ENCODE measurements at regions not wholly inside any gene's neighbourhood (a gene's known extent, or its start where the extent isn't known, plus 50 kb on each side); places are given as distances from the start of the nearest gene placed in this dataset.
A peak's percentile ranks its signal among the peaks of the same experiment; 100 is the strongest.

- DNase-seq: no peak
Observed at GRCh38 chr16:74169687-74170376, 126.8 kb upstream of the PSMD7 start.

- DNase-seq: no peak
Observed at GRCh38 chr16:74169066-74169465, 127.5 kb upstream of the PSMD7 start.

GRCh38 chr16:74168445-74168844 lies 128.2 kb upstream of the PSMD7 start:
- no peak for DNase-seq

- DNase-seq: no peak
Observed at GRCh38 chr16:74166456-74166855, 130.2 kb upstream of the PSMD7 start.

- DNase-seq: no peak
Observed at GRCh38 chr16:74165566-74166080, 131.0 kb upstream of the PSMD7 start.

- no peak for DNase-seq
Observed at GRCh38 chr16:74160759-74161158, 135.9 kb upstream of the PSMD7 start.

GRCh38 chr16:74153773-74154172 lies 142.8 kb upstream of the PSMD7 start:
- DNase-seq: no peak

- no peak for DNase-seq
Observed at GRCh38 chr16:74146643-74147042, 150.0 kb upstream of the PSMD7 start.

- DNase-seq: no peak
Observed at GRCh38 chr16:74143171-74143570, 153.4 kb upstream of the PSMD7 start.

- no peak for DNase-seq
Observed at GRCh38 chr16:74141015-74141414, 155.6 kb upstream of the PSMD7 start.

- no peak for DNase-seq
Observed at GRCh38 chr16:74140557-74140956, 156.1 kb upstream of the PSMD7 start.

- no peak for DNase-seq
Observed at GRCh38 chr16:74123826-74124225, 172.8 kb upstream of the PSMD7 start.

- DNase-seq: no peak
Observed at GRCh38 chr16:74123195-74123594, 173.4 kb upstream of the PSMD7 start.

GRCh38 chr16:74117798-74118197 lies 178.8 kb upstream of the PSMD7 start:
- DNase-seq: no peak

- no peak for DNase-seq
Observed at GRCh38 chr16:74113545-74113944, 183.1 kb upstream of the PSMD7 start.

- DNase-seq: no peak
Observed at GRCh38 chr16:74111456-74111982, 185.1 kb upstream of the PSMD7 start.

- peak; percentile 69 to 76 for DNase-seq
Observed at GRCh38 chr16:74107795-74108610, 188.6 kb upstream of the PSMD7 start.

- no peak for DNase-seq
Observed at GRCh38 chr16:74104022-74104421, 192.6 kb upstream of the PSMD7 start.

- no peak for DNase-seq
Observed at GRCh38 chr16:74101379-74102137, 195.1 kb upstream of the PSMD7 start.

- no peak for DNase-seq
Observed at GRCh38 chr16:74100395-74101326, 196.0 kb upstream of the PSMD7 start.

GRCh38 chr16:74099530-74099929 lies 197.1 kb upstream of the PSMD7 start:
- no peak for DNase-seq

GRCh38 chr16:74094962-74095361 lies 201.7 kb upstream of the PSMD7 start:
- peak; percentile 8 to 26 for DNase-seq

Data from inflammatory macrophage (primary cell).